ENCODE measurements at regions not wholly inside any gene's neighbourhood (a gene's known extent, or its start where the extent isn't known, plus 50 kb on each side); places are given as distances from the start of the nearest gene placed in this dataset.

- Histone ChIP-seq H3K9me3 (no peaks in the 10 kb centered on the region), H3K27me3 (replicated peaks; ENCODE audit: control insufficient read depth, insufficient read depth, low read length) (no peaks in the 10 kb centered on the region), H3K4me3 (ENCODE audit: low read depth, low read length) (no peak overlapping the region), H3K36me3 (ENCODE audit: control insufficient read depth, insufficient read depth, low read length) (no peaks in the 10 kb centered on the region), H3K4me1 (no peaks in the 10 kb centered on the region)
- Mint-ChIP-seq H3K27ac (ENCODE audit: unreplicated experiment) (no peak overlapping the region), H3K4me1 (ENCODE audit: low read depth, unreplicated experiment) (no peaks in the 10 kb centered on the region), H3K9me3 (ENCODE audit: unreplicated experiment) (peaks cover under 1% of the 10 kb centered on the region), H3K36me3 (ENCODE audit: insufficient read depth, unreplicated experiment) (no peaks in the 10 kb centered on the region), H3K27me3 (ENCODE audit: insufficient read depth, unreplicated experiment) (no peaks in the 10 kb centered on the region), H3K4me3 (ENCODE audit: unreplicated experiment) (no peak overlapping the region)
- no TSS peak for BruUV-seq (replicated peaks)
- POLR2A ChIA-PET = no interaction called here
- no peak for DNase-seq
- CTCF ChIA-PET = no interaction called here
- intact Hi-C loops (cut with micrococcal nuclease; ENCODE audit: unreplicated experiment) = no loop called here
- TF ChIP-seq CTCF (IDR thresholded peaks at IDR 0.05; ENCODE audit: insufficient read depth in 1 of 2, low read depth in 1 of 2, low read length in 1 of 2, severe bottlenecking in 1 of 2, unreplicated experiment in 1 of 2) = no peak
These were observed 630.2 kb upstream of the ATXN8OS start for GRCh38 chr13:69477451-69477850.

- POLR2A ChIA-PET = no interaction called here
- BruUV-seq (replicated peaks) = no TSS peak
- DNase-seq = no peak
- no peak overlapping the region for H3K27ac Mint-ChIP-seq (ENCODE audit: unreplicated experiment)
- no peak for TF ChIP-seq CTCF (IDR thresholded peaks at IDR 0.05; ENCODE audit: insufficient read depth in 1 of 2, low read depth in 1 of 2, low read length in 1 of 2, severe bottlenecking in 1 of 2, unreplicated experiment in 1 of 2)
- Histone ChIP-seq H3K4me1 (no peaks in the 10 kb centered on the region), H3K27me3 (replicated peaks; ENCODE audit: control insufficient read depth, insufficient read depth, low read length) (no peaks in the 10 kb centered on the region), H3K4me3 (ENCODE audit: low read depth, low read length) (no peak overlapping the region), H3K36me3 (ENCODE audit: control insufficient read depth, insufficient read depth, low read length) (no peaks in the 10 kb centered on the region), H3K9me3 (no peaks in the 10 kb centered on the region)
- no peaks in the 10 kb centered on the region for H3K36me3 Mint-ChIP-seq (ENCODE audit: insufficient read depth, unreplicated experiment)
- CTCF ChIA-PET = no interaction called here
- no peaks in the 10 kb centered on the region for H3K27me3 Mint-ChIP-seq (ENCODE audit: insufficient read depth, unreplicated experiment)
- no peaks in the 10 kb centered on the region for H3K9me3 Mint-ChIP-seq (ENCODE audit: unreplicated experiment)
- no peak overlapping the region for H3K4me3 Mint-ChIP-seq (ENCODE audit: unreplicated experiment)
- intact Hi-C loops (cut with micrococcal nuclease; ENCODE audit: unreplicated experiment) = no loop called here
- H3K4me1 Mint-ChIP-seq (ENCODE audit: low read depth, unreplicated experiment) = no peaks in the 10 kb centered on the region
These were observed 633.5 kb upstream of the ATXN8OS start for GRCh38 chr13:69474011-69474685.

- intact Hi-C loops (cut with micrococcal nuclease; ENCODE audit: unreplicated experiment) = no loop called here
- no peaks in the 10 kb centered on the region for H3K36me3 ChIP-seq (ENCODE audit: control insufficient read depth, insufficient read depth, low read length)
- ChIA-PET CTCF (no interaction called here), POLR2A (no interaction called here)
- no peak for TF ChIP-seq CTCF (IDR thresholded peaks at IDR 0.05; ENCODE audit: insufficient read depth in 1 of 2, low read depth in 1 of 2, low read length in 1 of 2, severe bottlenecking in 1 of 2, unreplicated experiment in 1 of 2)
- H3K9me3 Mint-ChIP-seq (ENCODE audit: unreplicated experiment) = no peaks in the 10 kb centered on the region
- no peaks in the 10 kb centered on the region for H3K27me3 ChIP-seq (replicated peaks; ENCODE audit: control insufficient read depth, insufficient read depth, low read length)
- no peaks in the 10 kb centered on the region for H3K9me3 ChIP-seq
- no TSS peak for BruUV-seq (replicated peaks)
- H3K4me3 ChIP-seq (ENCODE audit: low read depth, low read length) = no peak overlapping the region
- no peak overlapping the region for H3K27ac Mint-ChIP-seq (ENCODE audit: unreplicated experiment)
- H3K27me3 Mint-ChIP-seq (ENCODE audit: insufficient read depth, unreplicated experiment) = no peaks in the 10 kb centered on the region
- no peaks in the 10 kb centered on the region for H3K36me3 Mint-ChIP-seq (ENCODE audit: insufficient read depth, unreplicated experiment)
- H3K4me1 Mint-ChIP-seq (ENCODE audit: low read depth, unreplicated experiment) = no peaks in the 10 kb centered on the region
- H3K4me1 ChIP-seq = no peaks in the 10 kb centered on the region
- no peak for DNase-seq
- H3K4me3 Mint-ChIP-seq (ENCODE audit: unreplicated experiment) = no peak overlapping the region
These were observed 639.0 kb upstream of the ATXN8OS start for GRCh38 chr13:69468624-69469023.

Measured in Caco-2 (cell line).